GM12878 (cell line): ENCODE measurements at regions not wholly inside any gene's neighbourhood (a gene's known extent, or its start where the extent isn't known, plus 50 kb on each side); places are given as distances from the start of the nearest gene placed in this dataset.

ENCODE experiments used
- ATAC-seq: fragments of 200-7000 bp; cut with Tn5 transposase; 3 replicates; pipeline ENCODE4 v1.9.1; 2020; ENCODE audit warnings: mild to moderate bottlenecking, moderate library complexity
- BruUV-seq: library from RNA; stranded (reverse); fragments of 400-500 nt; replicated peaks from 2 replicates; lab custom pipeline; 2021; lab: Mats Ljungman, UMichigan
- CTCF ChIA-PET: fragments of 300-600 bp; sonication (Branson Sonifier 250); formaldehyde crosslinking; extraction: SDS; loops from one replicate; lab custom pipeline; 2021; ENCODE audit warnings: inconsistent platforms; lab: Yijun Ruan, JAX
- POLR2A ChIA-PET: fragments of 350-600 bp; formaldehyde crosslinking; extraction: SDS; loops from one replicate; lab custom pipeline; 2021; ENCODE audit warnings: inconsistent platforms; lab: Charles Lee
- RAD21 ChIA-PET: fragments of 300-600 bp; sonication (Branson Sonifier 250); formaldehyde crosslinking; loops from one replicate; lab custom pipeline; 2023; ENCODE audit warnings: antibody characterized with exemption; ENCODE audit not compliant: unreplicated experiment; lab: Charles Lee
- SMC1A ChIA-PET: fragments of 300-600 bp; sonication (Branson Sonifier 250); formaldehyde crosslinking; loops from one replicate; lab custom pipeline; 2023; ENCODE audit not compliant: unreplicated experiment, uncharacterized antibody; lab: Charles Lee
- DNase-seq: peaks from one replicate; pipeline ENCODE4 v3.0.0-alpha.2; 2011; ENCODE audit warnings: low read depth, low spot score
- FAIRE-seq: peaks from 3 replicates; lab custom pipeline; 2011; peaks lifted over from hg19 to GRCh38; lab: Jason Lieb, UNC
- H2AFZ ChIP-seq: 2 replicates; pipeline ENCODE4 v1.6.0; 2011; ENCODE audit warnings: low read depth, low read length, control low read depth; ENCODE audit not compliant: control insufficient read depth
- H3K27ac ChIP-seq: 2 replicates; pipeline ENCODE4 v1.5.1; 2011; ENCODE audit warnings: control low read depth; ENCODE audit not compliant: control insufficient read depth, insufficient read depth
- H3K27me3 ChIP-seq, 2 experiments: replicated peaks in 1 of 2; 2 replicates each; pipeline versions ENCODE4 v1.6.0 to v1.6.1; 2011; ENCODE audit warnings: low read length in 1 of 2; ENCODE audit not compliant: control insufficient read depth in 2 of 2, insufficient read depth in 2 of 2
- H3K36me3 ChIP-seq, 2 experiments: 2 replicates each; pipeline ENCODE4 v1.5.1; 2011; ENCODE audit warnings: low read length in 1 of 2; ENCODE audit not compliant: control insufficient read depth in 2 of 2, insufficient read depth in 2 of 2
- H3K4me1 ChIP-seq: 2 replicates; pipeline ENCODE4 v1.6.1; 2011; ENCODE audit warnings: mild to moderate bottlenecking, low read length, moderate library complexity, mixed read lengths; ENCODE audit not compliant: control insufficient read depth, insufficient read depth
- H3K4me2 ChIP-seq: 2 replicates; pipeline ENCODE4 v1.6.0; 2011; ENCODE audit warnings: control low read depth; ENCODE audit not compliant: control insufficient read depth, insufficient read depth
- H3K4me3 ChIP-seq: fragments of 200-600 bp; sonication (generic); 2 replicates; pipeline ENCODE4 v1.5.1; 2016
- H3K79me2 ChIP-seq: 2 replicates; pipeline ENCODE4 v1.6.0; 2011; ENCODE audit warnings: low read length; ENCODE audit not compliant: control insufficient read depth, insufficient read depth
- H3K9ac ChIP-seq: 2 replicates; pipeline ENCODE4 v1.8.0; 2011; ENCODE audit warnings: low read length, control low read depth, mixed read lengths; ENCODE audit not compliant: control insufficient read depth, insufficient read depth
- H3K9me3 ChIP-seq: replicated peaks from 3 replicates; pipeline ENCODE4 v1.5.1; 2011; ENCODE audit warnings: mild to moderate bottlenecking, low read length; ENCODE audit not compliant: control insufficient read depth, insufficient read depth
- H4K20me1 ChIP-seq: 2 replicates; pipeline ENCODE4 v1.6.0; 2011; ENCODE audit not compliant: control insufficient read depth, insufficient read depth
- BHLHE40 ChIP-seq, 2 experiments: fragments of 450-650 bp in 1 of 2; IDR thresholded peaks; 2 replicates each; pipeline ENCODE4 v1.6.1; 2011 to 2017; ENCODE audit warnings: low read depth in 2 of 2, borderline replicate concordance in 1 of 2, improper control_type of control experiment in 1 of 2, low read length in 1 of 2, mild to moderate bottlenecking in 1 of 2
- CBX3 ChIP-seq: fragments of 200-600 bp; sonication (generic); IDR thresholded peaks from 2 replicates; pipeline ENCODE4 v1.6.1; 2016; ENCODE audit warnings: low read depth, borderline replicate concordance
- DPF2 ChIP-seq: fragments of 450-650 bp; IDR thresholded peaks from 2 replicates; pipeline ENCODE4 v1.6.1; 2017; ENCODE audit warnings: mild to moderate bottlenecking
- E2F4 ChIP-seq: IDR thresholded peaks from 2 replicates; pipeline ENCODE4 v1.6.1; 2012; ENCODE audit warnings: low read depth, low read length, improper control_type of control experiment
- HDAC2 ChIP-seq: fragments of 200-600 bp; sonication (generic); IDR thresholded peaks from 2 replicates; pipeline ENCODE4 v1.6.1; 2017
- KDM1A ChIP-seq: fragments of 200-600 bp; sonication (generic); IDR thresholded peaks from 2 replicates; pipeline ENCODE4 v1.6.1; 2016; ENCODE audit warnings: borderline replicate concordance
- KLF5 ChIP-seq: fragments of 450-650 bp; IDR thresholded peaks from 2 replicates; pipeline ENCODE4 v1.6.1; 2014; ENCODE audit warnings: mild to moderate bottlenecking; ENCODE audit not compliant: partially characterized antibody
- MEF2A ChIP-seq: IDR thresholded peaks from 2 replicates; pipeline ENCODE4 v1.6.1; 2011; ENCODE audit warnings: low read depth, mild to moderate bottlenecking, low read length, moderate library complexity; ENCODE audit not compliant: insufficient read depth
- MTA3 ChIP-seq: IDR thresholded peaks from 2 replicates; pipeline ENCODE4 v1.6.1; 2012; ENCODE audit warnings: low read length, inconsistent platforms, borderline replicate concordance
- SMAD5 ChIP-seq: IDR thresholded peaks from 2 replicates; pipeline ENCODE4 v1.6.1; 2016; ENCODE audit warnings: antibody characterized with exemption, low read depth
- TBL1XR1 ChIP-seq: IDR thresholded peaks from 2 replicates; pipeline ENCODE4 v1.6.1; 2012; ENCODE audit warnings: low read depth, low read length, improper control_type of control experiment
- TCF7 ChIP-seq: IDR thresholded peaks from 2 replicates; pipeline ENCODE4 v1.6.1; 2014; ENCODE audit warnings: antibody characterized with exemption, borderline replicate concordance
- YBX1 ChIP-seq: fragments of 450-650 bp; IDR thresholded peaks from 2 replicates; pipeline ENCODE4 v1.6.1; 2016; ENCODE audit warnings: antibody characterized with exemption
- ZBED1 ChIP-seq: IDR thresholded peaks from 2 replicates; pipeline ENCODE4 v1.6.1; 2016; ENCODE audit warnings: borderline replicate concordance
- ZNF207 ChIP-seq: fragments of 450-650 bp; IDR thresholded peaks from 2 replicates; pipeline ENCODE4 v1.6.1; 2014; ENCODE audit warnings: antibody characterized with exemption, mild to moderate bottlenecking, borderline replicate concordance
- ZNF217 ChIP-seq: fragments of 450-650 bp; IDR thresholded peaks from 2 replicates; pipeline ENCODE4 v1.6.1; 2017; ENCODE audit warnings: antibody characterized with exemption, mild to moderate bottlenecking
- WGBS: methylation state at CpG from one replicate; pipeline ENCODE4 v1.1.6; 2016; ENCODE audit warnings: low lambda C conversion rate; ENCODE audit not compliant: insufficient replicate concordance, insufficient coverage; ENCODE audit errors: missing lambda C conversion rate; 5-methylcytosine and 5-hydroxymethylcytosine counted together
- in situ Hi-C: fragments of 300-500 bp; cut with MboI; formaldehyde crosslinking; loops from 9 replicates; pipeline ENCODE4 v1.14.3; 2018; ENCODE audit warnings: mixed read lengths
- intact Hi-C: fragments of 100-400 bp; cut with micrococcal nuclease; formaldehyde crosslinking; loops from one replicate; pipeline ENCODE4 v1.14.2; 2022; ENCODE audit not compliant: unreplicated experiment
- TF ChIP-seq, protein P1 (sequence below): fragments of 450-650 bp; IDR thresholded peaks from 2 replicates; pipeline ENCODE4 v1.6.1; 2017; ENCODE audit warnings: mild to moderate bottlenecking, moderate library complexity
- TF ChIP-seq, protein P2 (sequence below): fragments of 450-650 bp; IDR thresholded peaks from 2 replicates; pipeline ENCODE4 v1.6.1; 2017; ENCODE audit warnings: mild to moderate bottlenecking, low read depth, inconsistent platforms; ENCODE audit not compliant: poor library complexity, severe bottlenecking
- TF ChIP-seq, protein P3 (sequence below): IDR thresholded peaks from 2 replicates; pipeline ENCODE4 v1.6.1; 2011; ENCODE audit warnings: borderline replicate concordance, low read depth, mild to moderate bottlenecking, moderate library complexity, low read length; ENCODE audit not compliant: insufficient read depth, poor library complexity, severe bottlenecking

DNA sequence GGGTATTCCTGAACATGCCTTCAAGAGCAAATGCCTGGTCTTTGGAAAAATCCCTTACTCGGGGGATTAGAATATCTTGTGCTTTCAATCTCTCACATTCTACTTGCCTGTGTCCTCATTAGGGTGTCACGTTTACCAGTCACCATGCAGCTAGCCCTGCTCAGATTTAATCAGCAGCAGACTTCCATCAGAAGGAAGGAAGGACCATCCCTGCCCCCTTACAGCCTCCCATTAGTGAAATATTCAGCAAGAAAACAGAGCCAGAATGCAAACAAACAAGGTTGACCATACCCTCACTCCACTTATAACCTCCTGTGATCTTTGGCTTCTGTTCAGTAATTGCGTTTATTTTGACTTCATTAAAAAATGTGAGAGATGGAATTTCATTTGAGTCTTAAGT lies 208.6 kb downstream of the CXCL12 start:
- intact Hi-C loops (no loop called here), in situ Hi-C loops (no loop called here)
- H3K79me2 ChIP-seq = no peaks in the 10 kb centered on the region
- RAD21 ChIA-PET = no interaction called here
- DNase-seq = no peak
- WGBS = 39% methylated on average over 3 of the region's 3 CpGs
- H3K9ac ChIP-seq = no peak overlapping the region
- SMC1A ChIA-PET = interaction anchor here (1.5 kb wide), 1 partner anchor 36 kb away, joined by 3 read pairs; no protein-coding TSS in a partner anchor
- no peak for FAIRE-seq
- ATAC-seq = no peak
- TF ChIP-seq, protein P1, sequence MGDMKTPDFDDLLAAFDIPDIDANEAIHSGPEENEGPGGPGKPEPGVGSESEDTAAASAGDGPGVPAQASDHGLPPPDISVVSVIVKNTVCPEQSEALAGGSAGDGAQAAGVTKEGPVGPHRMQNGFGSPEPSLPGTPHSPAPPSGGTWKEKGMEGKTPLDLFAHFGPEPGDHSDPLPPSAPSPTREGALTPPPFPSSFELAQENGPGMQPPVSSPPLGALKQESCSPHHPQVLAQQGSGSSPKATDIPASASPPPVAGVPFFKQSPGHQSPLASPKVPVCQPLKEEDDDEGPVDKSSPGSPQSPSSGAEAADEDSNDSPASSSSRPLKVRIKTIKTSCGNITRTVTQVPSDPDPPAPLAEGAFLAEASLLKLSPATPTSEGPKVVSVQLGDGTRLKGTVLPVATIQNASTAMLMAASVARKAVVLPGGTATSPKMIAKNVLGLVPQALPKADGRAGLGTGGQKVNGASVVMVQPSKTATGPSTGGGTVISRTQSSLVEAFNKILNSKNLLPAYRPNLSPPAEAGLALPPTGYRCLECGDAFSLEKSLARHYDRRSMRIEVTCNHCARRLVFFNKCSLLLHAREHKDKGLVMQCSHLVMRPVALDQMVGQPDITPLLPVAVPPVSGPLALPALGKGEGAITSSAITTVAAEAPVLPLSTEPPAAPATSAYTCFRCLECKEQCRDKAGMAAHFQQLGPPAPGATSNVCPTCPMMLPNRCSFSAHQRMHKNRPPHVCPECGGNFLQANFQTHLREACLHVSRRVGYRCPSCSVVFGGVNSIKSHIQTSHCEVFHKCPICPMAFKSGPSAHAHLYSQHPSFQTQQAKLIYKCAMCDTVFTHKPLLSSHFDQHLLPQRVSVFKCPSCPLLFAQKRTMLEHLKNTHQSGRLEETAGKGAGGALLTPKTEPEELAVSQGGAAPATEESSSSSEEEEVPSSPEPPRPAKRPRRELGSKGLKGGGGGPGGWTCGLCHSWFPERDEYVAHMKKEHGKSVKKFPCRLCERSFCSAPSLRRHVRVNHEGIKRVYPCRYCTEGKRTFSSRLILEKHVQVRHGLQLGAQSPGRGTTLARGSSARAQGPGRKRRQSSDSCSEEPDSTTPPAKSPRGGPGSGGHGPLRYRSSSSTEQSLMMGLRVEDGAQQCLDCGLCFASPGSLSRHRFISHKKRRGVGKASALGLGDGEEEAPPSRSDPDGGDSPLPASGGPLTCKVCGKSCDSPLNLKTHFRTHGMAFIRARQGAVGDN = no peak
- TF ChIP-seq ZNF207 (no peak), ZNF217 (no peak), E2F4 (no peak), TBL1XR1 (no peak), MTA3 (no peak), SMAD5 (no peak), BHLHE40 (IDR thresholded peaks at IDR 0.05; ENCODE audit: borderline replicate concordance in 1 of 2, low read depth in 2 of 2, low read length in 1 of 2) (no peak), YBX1 (no peak), HDAC2 (no peak), DPF2 (no peak), TCF7 (no peak), MEF2A (no peak), ZBED1 (no peak), KLF5 (no peak), CBX3 (no peak), KDM1A (no peak)
- TF ChIP-seq, protein P2, sequence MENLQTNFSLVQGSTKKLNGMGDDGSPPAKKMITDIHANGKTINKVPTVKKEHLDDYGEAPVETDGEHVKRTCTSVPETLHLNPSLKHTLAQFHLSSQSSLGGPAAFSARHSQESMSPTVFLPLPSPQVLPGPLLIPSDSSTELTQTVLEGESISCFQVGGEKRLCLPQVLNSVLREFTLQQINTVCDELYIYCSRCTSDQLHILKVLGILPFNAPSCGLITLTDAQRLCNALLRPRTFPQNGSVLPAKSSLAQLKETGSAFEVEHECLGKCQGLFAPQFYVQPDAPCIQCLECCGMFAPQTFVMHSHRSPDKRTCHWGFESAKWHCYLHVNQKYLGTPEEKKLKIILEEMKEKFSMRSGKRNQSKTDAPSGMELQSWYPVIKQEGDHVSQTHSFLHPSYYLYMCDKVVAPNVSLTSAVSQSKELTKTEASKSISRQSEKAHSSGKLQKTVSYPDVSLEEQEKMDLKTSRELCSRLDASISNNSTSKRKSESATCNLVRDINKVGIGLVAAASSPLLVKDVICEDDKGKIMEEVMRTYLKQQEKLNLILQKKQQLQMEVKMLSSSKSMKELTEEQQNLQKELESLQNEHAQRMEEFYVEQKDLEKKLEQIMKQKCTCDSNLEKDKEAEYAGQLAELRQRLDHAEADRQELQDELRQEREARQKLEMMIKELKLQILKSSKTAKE = no peak
- TF ChIP-seq, protein P3, sequence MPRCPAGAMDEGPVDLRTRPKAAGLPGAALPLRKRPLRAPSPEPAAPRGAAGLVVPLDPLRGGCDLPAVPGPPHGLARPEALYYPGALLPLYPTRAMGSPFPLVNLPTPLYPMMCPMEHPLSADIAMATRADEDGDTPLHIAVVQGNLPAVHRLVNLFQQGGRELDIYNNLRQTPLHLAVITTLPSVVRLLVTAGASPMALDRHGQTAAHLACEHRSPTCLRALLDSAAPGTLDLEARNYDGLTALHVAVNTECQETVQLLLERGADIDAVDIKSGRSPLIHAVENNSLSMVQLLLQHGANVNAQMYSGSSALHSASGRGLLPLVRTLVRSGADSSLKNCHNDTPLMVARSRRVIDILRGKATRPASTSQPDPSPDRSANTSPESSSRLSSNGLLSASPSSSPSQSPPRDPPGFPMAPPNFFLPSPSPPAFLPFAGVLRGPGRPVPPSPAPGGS = no peak
- BruUV-seq = no TSS peak
- no peaks in the 10 kb centered on the region for H3K4me1 ChIP-seq
- H3K4me3 ChIP-seq = no peak overlapping the region
- H4K20me1 ChIP-seq = no peaks in the 10 kb centered on the region
- no peak overlapping the region for H2AFZ ChIP-seq
- POLR2A ChIA-PET = no interaction called here
- no peak overlapping the region for H3K27ac ChIP-seq
- H3K27me3 ChIP-seq = no peaks in the 10 kb centered on the region
- no peaks in the 10 kb centered on the region for H3K36me3 ChIP-seq
- H3K4me2 ChIP-seq = no peak overlapping the region
- CTCF ChIA-PET = no interaction called here
- H3K9me3 ChIP-seq = no peaks in the 10 kb centered on the region
